GM12878 (cell line): ENCODE measurements at regions not wholly inside any gene's neighbourhood (a gene's known extent, or its start where the extent isn't known, plus 50 kb on each side); places are given as distances from the start of the nearest gene placed in this dataset.

Source experiments
- ATF7 ChIP-seq: fragments of 450-650 bp; IDR thresholded peaks from 2 replicates; pipeline ENCODE4 v1.6.1; 2016; ENCODE audit warnings: low read depth, mild to moderate bottlenecking
- HDAC2 ChIP-seq: fragments of 200-600 bp; sonication (generic); IDR thresholded peaks from 2 replicates; pipeline ENCODE4 v1.6.1; 2017
- IKZF1 ChIP-seq: fragments of 450-650 bp; conservative IDR thresholded peaks from 2 replicates; pipeline ENCODE4 v1.6.1; 2017; ENCODE audit warnings: antibody characterized with exemption, mild to moderate bottlenecking
- IRF4 ChIP-seq: IDR thresholded peaks from 2 replicates; pipeline ENCODE4 v1.6.1; 2011; ENCODE audit warnings: low read depth, low read length
- MXI1 ChIP-seq: fragments of 150-350 bp; IDR thresholded peaks from 2 replicates; pipeline ENCODE4 v1.6.1; 2011; ENCODE audit warnings: low read depth, mild to moderate bottlenecking, inconsistent platforms, low read length, improper control_type of control experiment
- PRDM15 ChIP-seq: fragments of 450-650 bp; formaldehyde crosslinking; IDR thresholded peaks from 2 replicates; pipeline ENCODE4 v1.4.0; 2020; ENCODE audit warnings: mild to moderate bottlenecking, moderate library complexity
- RELA ChIP-seq: fragments of 450-650 bp; IDR thresholded peaks from 2 replicates; pipeline ENCODE4 v1.8.0; 2014; ENCODE audit warnings: borderline replicate concordance; ENCODE audit not compliant: partially characterized antibody
- WRNIP1 ChIP-seq: IDR thresholded peaks from 2 replicates; pipeline ENCODE4 v1.6.1; 2011; ENCODE audit warnings: low read depth, low read length, improper control_type of control experiment, borderline replicate concordance
- ZNF687 ChIP-seq: fragments of 450-650 bp; IDR thresholded peaks from 2 replicates; pipeline ENCODE4 v1.6.1; 2017; ENCODE audit warnings: mild to moderate bottlenecking, moderate library complexity

- TF ChIP-seq ZNF687 (no peak), RELA (no peak), HDAC2 (no peak), IKZF1 (no peak), ATF7 (no peak), IRF4 (no peak), WRNIP1 (no peak), PRDM15 (CRISPR knock-in tag) (no peak), MXI1 (no peak)
- TF ChIP-seq, all 136 proteins: peak for 0
Observed at GRCh38 chr13:77457966-77458365, 77.5 kb upstream of the SCEL start (continued).
